GM12873 (cell line): ENCODE measurements at regions not wholly inside any gene's neighbourhood (a gene's known extent, or its start where the extent isn't known, plus 50 kb on each side); places are given as distances from the start of the nearest gene placed in this dataset.

ENCODE experiments used
- TF ChIP-seq, protein P1 (sequence below): IDR thresholded peaks from 2 replicates; pipeline ENCODE4 v1.5.1; 2012; ENCODE audit warnings: low read depth, mild to moderate bottlenecking, moderate library complexity, low read length, control low read depth; ENCODE audit not compliant: insufficient read depth; ENCODE audit errors: missing control alignments

DNA sequence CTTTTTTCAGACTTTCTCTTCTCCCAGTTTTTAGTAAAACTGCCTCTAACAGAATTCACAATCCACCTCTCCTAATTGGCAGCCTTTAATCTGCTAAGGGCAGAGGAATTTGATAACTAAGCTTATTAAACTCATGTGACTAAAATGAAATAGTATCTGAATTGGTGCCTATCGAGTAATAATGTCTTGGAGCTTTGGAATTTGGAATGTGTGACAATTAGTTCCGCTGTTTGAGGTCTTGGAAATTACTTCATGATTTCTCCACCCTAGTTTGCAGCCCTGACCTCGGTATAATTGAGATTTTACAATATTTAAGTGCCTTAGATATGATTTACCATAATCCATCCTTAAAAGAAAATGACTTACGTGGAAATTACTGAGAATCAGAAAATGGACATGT lies 190.4 kb upstream of the NEBL start:
- TF ChIP-seq, protein P1, sequence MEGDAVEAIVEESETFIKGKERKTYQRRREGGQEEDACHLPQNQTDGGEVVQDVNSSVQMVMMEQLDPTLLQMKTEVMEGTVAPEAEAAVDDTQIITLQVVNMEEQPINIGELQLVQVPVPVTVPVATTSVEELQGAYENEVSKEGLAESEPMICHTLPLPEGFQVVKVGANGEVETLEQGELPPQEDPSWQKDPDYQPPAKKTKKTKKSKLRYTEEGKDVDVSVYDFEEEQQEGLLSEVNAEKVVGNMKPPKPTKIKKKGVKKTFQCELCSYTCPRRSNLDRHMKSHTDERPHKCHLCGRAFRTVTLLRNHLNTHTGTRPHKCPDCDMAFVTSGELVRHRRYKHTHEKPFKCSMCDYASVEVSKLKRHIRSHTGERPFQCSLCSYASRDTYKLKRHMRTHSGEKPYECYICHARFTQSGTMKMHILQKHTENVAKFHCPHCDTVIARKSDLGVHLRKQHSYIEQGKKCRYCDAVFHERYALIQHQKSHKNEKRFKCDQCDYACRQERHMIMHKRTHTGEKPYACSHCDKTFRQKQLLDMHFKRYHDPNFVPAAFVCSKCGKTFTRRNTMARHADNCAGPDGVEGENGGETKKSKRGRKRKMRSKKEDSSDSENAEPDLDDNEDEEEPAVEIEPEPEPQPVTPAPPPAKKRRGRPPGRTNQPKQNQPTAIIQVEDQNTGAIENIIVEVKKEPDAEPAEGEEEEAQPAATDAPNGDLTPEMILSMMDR = no peak

DNA sequence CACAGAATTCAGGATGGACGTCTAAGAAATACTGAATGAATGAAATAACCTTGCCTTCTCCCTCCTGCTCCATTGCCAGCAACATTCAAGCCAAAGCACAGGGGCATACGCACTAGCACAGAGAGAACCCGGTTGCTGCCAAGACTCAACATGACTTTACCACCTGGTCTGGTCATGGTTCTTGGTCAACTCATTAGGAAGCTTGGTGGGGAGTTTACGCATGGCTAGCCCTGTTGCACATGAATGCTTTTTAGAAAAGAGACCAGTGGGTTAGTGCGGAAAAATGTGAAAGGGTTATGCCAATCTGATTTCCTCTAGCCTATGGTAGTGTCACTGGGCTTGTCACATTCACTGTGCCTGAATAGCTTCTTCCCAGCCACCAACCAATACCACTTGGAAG lies 187.6 kb upstream of the NEBL start:
- TF ChIP-seq, protein P1 = no peak

DNA sequence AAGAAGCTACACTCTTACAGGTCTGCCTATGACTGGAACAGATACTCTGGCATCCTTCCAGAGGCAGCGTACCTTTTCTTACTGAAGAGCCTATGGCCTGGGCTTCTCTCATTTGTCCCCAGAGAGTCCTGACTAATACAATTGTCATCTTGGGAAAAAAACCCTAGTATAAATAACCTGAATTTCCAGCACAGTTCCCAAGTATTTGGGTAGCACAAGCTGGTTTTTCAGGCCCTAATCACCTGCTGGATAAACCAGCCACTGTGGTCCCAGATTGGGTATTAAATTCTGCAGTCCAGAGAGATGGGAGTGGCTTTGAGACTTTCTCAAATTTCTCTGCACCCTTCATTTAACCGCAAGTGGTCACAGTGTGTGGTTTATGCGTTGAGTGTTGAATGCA lies 186.8 kb upstream of the NEBL start:
- TF ChIP-seq, protein P1 = no peak

DNA sequence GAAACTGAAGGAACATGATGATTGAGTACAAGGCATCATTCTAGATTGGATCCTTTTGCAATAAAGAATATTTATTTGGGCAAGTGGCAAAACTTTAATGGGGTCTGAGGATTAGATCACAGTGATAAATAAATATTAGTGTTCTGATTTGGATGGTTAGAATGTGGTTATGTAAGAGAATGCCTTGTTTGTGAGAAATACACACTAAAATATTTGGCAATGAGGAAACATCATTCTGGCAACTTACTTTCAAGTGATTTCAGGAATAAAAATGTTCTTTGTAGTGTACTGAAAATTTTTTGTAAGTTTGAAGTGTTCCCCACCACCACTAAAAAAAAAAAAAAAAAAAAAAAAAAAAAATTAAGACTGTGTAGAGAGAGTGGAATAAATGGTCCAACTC lies 185.1 kb upstream of the NEBL start:
- TF ChIP-seq, protein P1 = no peak

DNA sequence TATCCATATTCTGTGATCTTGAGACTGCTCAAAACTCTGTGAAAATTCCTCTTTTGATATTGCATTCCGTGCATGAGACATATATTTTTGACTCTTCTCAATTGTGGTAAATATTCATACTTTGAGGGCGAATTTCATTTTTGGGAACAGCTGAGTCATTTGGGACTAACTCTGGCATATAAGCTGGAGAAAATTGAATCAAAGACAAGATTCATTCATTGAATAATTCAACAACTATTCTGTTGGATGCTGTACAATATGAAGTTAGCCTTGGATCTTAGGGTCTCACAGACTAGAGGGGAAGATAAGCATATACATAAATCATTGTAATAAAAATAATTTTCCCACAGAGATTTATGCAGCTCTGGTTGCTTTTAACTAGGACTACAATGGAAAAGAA lies 183.2 kb upstream of the NEBL start:
- TF ChIP-seq, protein P1 = no peak

DNA sequence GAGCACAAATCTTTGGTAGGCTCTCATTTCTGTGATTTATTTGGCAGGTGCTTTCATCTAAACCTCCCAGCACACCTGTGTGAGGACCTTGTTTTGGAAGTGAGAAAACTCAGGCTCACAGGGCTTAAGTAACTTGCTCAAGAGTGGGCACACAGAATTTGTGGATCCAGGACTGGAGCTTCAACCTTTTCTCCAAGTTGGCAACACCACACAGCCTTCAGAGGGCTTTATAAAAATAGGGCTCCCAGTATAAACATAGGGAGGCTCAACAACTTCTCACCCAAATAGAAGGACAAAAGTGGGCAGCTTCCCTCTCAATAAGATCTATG lies 182.2 kb upstream of the NEBL start:
- TF ChIP-seq, protein P1 = no peak

DNA sequence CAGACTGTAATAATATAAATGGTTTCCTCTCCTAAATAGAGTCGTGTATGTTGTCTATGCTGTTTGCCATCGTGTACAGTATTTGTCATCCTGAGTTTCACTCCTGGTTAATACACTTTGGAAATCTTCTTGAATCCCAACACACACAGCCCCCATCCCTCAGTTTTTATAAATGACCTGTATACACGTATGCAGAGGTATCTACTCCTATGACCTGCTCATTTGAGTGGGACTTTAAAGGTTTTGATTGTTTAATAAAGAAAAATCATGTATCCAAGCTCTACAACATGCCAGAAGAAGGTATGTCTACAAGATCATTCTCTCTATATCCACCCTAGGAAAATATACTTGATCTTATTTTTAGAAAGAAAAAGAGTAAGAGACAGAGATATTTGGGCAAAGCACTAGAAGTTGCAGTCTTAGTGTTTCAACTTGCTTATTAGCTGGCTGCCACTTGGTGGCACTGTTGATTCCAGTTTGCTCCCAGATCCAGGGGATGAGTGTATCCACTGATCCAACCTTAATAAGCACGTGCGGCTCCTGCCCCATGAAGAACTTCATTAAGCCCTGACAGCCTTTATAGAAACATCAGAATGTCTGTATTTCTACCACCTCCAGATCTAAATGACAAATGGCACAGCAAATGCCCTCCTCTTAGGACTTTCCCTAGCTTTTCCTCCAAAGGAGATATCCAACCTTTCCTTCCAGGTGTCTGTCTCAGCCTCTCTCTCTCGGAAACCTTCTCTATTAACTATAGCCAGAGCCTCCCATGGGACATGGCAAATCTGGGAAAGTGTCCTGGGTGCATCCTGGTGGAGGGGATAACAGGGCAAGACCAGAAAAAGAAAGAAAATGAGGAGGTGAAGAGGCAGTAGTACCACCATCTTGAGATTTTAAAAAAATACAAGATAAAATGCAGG lies 181.6 kb upstream of the NEBL start:
- TF ChIP-seq, protein P1 = peak; percentile 80
